Bronchial epithelial cell (primary cell): ENCODE measurements at regions not wholly inside any gene's neighbourhood (a gene's known extent, or its start where the extent isn't known, plus 50 kb on each side); places are given as distances from the start of the nearest gene placed in this dataset.

ENCODE experiments used
- DNase-seq: peaks from one replicate; pipeline ENCODE4 v3.0.0-alpha.2; 2010; ENCODE audit warnings: low read depth
- FAIRE-seq: peaks from 2 replicates; lab custom pipeline; 2011; peaks lifted over from hg19 to GRCh38; lab: Jason Lieb, UNC
- H3K27me3 ChIP-seq: 2 replicates; pipeline ENCODE4 v1.5.1; 2011; ENCODE audit warnings: low read length; ENCODE audit not compliant: control insufficient read depth, insufficient read depth
- H3K36me3 ChIP-seq: 2 replicates; pipeline ENCODE4 v1.5.1; 2011; ENCODE audit warnings: low read length; ENCODE audit not compliant: control insufficient read depth, insufficient read depth
- H3K4me3 ChIP-seq: 2 replicates; pipeline ENCODE4 v1.5.1; 2011; ENCODE audit warnings: mild to moderate bottlenecking, low read depth, low read length, control low read depth
- CTCF ChIP-seq: IDR thresholded peaks from 2 replicates; pipeline ENCODE4 v1.5.1; 2011; ENCODE audit warnings: mild to moderate bottlenecking, moderate library complexity, low read length, control low read depth, inconsistent platforms; ENCODE audit not compliant: insufficient read depth, severe bottlenecking

DNA sequence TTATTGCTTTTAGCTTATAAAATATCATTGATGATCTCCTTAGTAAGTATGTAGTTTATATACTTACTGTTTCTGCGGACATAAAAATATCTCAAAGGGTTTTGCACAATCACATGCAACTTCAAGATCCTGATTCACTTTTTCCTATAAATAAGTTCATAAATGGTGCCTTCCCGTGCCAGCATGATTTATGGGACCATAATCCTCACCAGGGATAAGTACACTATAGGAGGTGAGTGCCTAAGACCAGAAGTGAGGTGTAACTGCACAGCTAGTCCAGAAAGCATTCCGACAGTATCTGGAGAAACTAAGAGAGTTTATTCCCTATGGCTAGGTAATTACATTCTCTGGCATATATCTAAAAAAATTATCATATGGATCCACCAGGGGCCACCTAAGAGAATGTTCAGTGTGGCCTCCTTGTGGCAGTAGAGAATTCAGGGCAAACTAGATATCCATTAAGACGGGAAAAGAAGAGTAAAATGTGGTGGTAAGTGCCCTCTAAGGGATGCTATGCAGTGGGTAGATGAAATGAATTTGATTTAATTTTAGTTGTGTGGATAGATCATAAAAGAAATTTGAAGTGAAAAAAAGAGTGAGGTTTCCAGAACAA lies 402.5 kb upstream of the SLC24A2 start:
- no peak for DNase-seq
- H3K36me3 ChIP-seq = no peaks in the 10 kb centered on the region
- FAIRE-seq = no peak
- no peak for TF ChIP-seq CTCF
- H3K27me3 ChIP-seq = no peaks in the 10 kb centered on the region
- H3K4me3 ChIP-seq = no peak overlapping the region

GRCh38 chr9:20189871-20190270 lies 401.0 kb upstream of the SLC24A2 start:
- no peaks in the 10 kb centered on the region for H3K36me3 ChIP-seq
- H3K4me3 ChIP-seq = no peak overlapping the region
- no peak for TF ChIP-seq CTCF
- no peak for DNase-seq
- no peak for FAIRE-seq
- no peaks in the 10 kb centered on the region for H3K27me3 ChIP-seq

- no peak for TF ChIP-seq CTCF
- Histone ChIP-seq H3K4me3 (no peak overlapping the region), H3K27me3 (no peaks in the 10 kb centered on the region), H3K36me3 (no peaks in the 10 kb centered on the region)
- FAIRE-seq (no peak), DNase-seq (no peak)
Observed at GRCh38 chr9:20188616-20189369, 400.0 kb upstream of the SLC24A2 start.

- no peak for TF ChIP-seq CTCF
- Histone ChIP-seq H3K4me3 (no peak overlapping the region), H3K27me3 (no peaks in the 10 kb centered on the region), H3K36me3 (no peaks in the 10 kb centered on the region)
- no peak for DNase-seq
- FAIRE-seq = no peak
Observed at GRCh38 chr9:20187318-20187717, 398.5 kb upstream of the SLC24A2 start.

DNA sequence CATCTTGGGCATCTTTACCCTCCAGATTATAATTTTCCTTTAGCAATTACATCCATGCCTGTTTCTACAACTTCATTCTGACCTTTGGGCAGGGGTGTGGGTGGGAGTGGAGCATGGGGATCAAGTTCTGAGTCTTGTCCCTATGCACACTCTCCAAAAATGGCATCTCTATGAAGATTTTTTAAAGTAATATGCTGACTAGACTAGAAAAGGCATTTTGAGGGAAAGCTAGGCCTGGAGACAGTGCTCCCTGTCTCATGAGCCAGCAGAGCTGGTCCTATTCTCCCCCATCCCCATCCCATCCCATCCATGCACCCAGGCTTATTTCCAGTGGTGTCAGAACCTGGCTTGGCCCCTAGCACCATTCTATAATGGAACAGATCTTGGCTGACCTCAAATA lies 398.0 kb upstream of the SLC24A2 start:
- DNase-seq (no peak), FAIRE-seq (no peak)
- Histone ChIP-seq H3K36me3 (no peaks in the 10 kb centered on the region), H3K27me3 (no peaks in the 10 kb centered on the region), H3K4me3 (no peak overlapping the region)
- TF ChIP-seq CTCF = no peak

DNA sequence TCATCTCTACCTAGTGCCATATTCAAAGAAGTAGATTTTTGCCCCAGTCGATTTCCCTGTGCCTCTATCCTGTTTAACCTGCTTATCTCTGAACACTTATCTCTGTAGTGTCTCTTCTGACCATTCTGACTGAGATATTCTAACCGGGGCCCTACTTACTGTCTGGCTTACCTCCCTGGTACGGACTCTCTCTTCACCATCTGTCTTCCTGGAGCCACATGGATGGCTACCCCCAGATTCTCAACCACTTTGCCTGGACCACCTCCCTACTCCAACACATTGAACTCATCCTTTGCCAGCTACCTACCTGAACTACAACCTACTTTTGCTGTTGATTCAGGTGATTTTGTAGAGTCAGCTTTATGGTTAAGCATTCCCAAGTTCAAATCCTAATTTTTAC lies 397.4 kb upstream of the SLC24A2 start:
- H3K27me3 ChIP-seq = no peaks in the 10 kb centered on the region
- no peak for FAIRE-seq
- DNase-seq = no peak
- no peak for TF ChIP-seq CTCF
- no peaks in the 10 kb centered on the region for H3K36me3 ChIP-seq
- H3K4me3 ChIP-seq = no peak overlapping the region
